HL-60 (cell line): ENCODE measurements at regions not wholly inside any gene's neighbourhood (a gene's known extent, or its start where the extent isn't known, plus 50 kb on each side); places are given as distances from the start of the nearest gene placed in this dataset.
A peak's percentile ranks its signal among the peaks of the same experiment; 100 is the strongest.

Source experiments
- CTCF ChIP-seq: IDR thresholded peaks from one replicate; pipeline ENCODE4 v1.5.1; 2011; ENCODE audit warnings: low read length, control low read depth, inconsistent platforms; ENCODE audit not compliant: insufficient read depth
- GABPA ChIP-seq: IDR thresholded peaks from 2 replicates; pipeline ENCODE4 v1.6.1; 2012; ENCODE audit warnings: low read depth
- REST ChIP-seq: IDR thresholded peaks from 2 replicates; pipeline ENCODE4 v1.6.1; 2012; ENCODE audit warnings: low read depth; ENCODE audit not compliant: insufficient replicate concordance

- TF ChIP-seq CTCF (peak; percentile 50), REST (no peak), GABPA (no peak)
These were observed 185.4 kb downstream of the TFCP2L1 start for GRCh38 chr2:121099329-121100290.
